BJ (cell line): ENCODE measurements at regions not wholly inside any gene's neighbourhood (a gene's known extent, or its start where the extent isn't known, plus 50 kb on each side); places are given as distances from the start of the nearest gene placed in this dataset.

Source experiments
- CTCF ChIA-PET: fragments of 350-600 bp; formaldehyde crosslinking; extraction: SDS; loops from one replicate; lab custom pipeline; 2021; ENCODE audit warnings: antibody characterized with exemption, inconsistent platforms; lab: Yijun Ruan, JAX
- POLR2A ChIA-PET: fragments of 300-600 bp; sonication (Branson Sonifier 250); formaldehyde crosslinking; extraction: SDS; loops from one replicate; lab custom pipeline; 2021; ENCODE audit warnings: antibody characterized with exemption; lab: Charles Lee
- DNase-seq: peaks from one replicate; pipeline ENCODE4 v3.0.0-alpha.2; 2011; ENCODE audit warnings: low read depth
- H3K27me3 ChIP-seq: 2 replicates; pipeline ENCODE4 v1.6.0; 2011; ENCODE audit warnings: low read length; ENCODE audit not compliant: control insufficient read depth, insufficient read depth
- H3K36me3 ChIP-seq: 2 replicates; pipeline ENCODE4 v1.5.1; 2011; ENCODE audit warnings: low read length; ENCODE audit not compliant: control insufficient read depth, insufficient read depth
- H3K4me3 ChIP-seq: 2 replicates; pipeline ENCODE4 v1.5.1; 2011; ENCODE audit warnings: low read depth, mild to moderate bottlenecking, control low read depth, low read length
- TF ChIP-seq, protein P1 (sequence below): IDR thresholded peaks from 2 replicates; pipeline ENCODE4 v1.5.1; 2011; ENCODE audit warnings: low read depth, mild to moderate bottlenecking, control low read depth, inconsistent platforms, low read length, moderate library complexity; ENCODE audit not compliant: insufficient read depth

- ChIA-PET CTCF (no interaction called here), POLR2A (no interaction called here)
- Histone ChIP-seq H3K27me3 (no peaks in the 10 kb centered on the region), H3K36me3 (no peaks in the 10 kb centered on the region), H3K4me3 (no peak overlapping the region)
- no peak for DNase-seq
- TF ChIP-seq, protein P1, sequence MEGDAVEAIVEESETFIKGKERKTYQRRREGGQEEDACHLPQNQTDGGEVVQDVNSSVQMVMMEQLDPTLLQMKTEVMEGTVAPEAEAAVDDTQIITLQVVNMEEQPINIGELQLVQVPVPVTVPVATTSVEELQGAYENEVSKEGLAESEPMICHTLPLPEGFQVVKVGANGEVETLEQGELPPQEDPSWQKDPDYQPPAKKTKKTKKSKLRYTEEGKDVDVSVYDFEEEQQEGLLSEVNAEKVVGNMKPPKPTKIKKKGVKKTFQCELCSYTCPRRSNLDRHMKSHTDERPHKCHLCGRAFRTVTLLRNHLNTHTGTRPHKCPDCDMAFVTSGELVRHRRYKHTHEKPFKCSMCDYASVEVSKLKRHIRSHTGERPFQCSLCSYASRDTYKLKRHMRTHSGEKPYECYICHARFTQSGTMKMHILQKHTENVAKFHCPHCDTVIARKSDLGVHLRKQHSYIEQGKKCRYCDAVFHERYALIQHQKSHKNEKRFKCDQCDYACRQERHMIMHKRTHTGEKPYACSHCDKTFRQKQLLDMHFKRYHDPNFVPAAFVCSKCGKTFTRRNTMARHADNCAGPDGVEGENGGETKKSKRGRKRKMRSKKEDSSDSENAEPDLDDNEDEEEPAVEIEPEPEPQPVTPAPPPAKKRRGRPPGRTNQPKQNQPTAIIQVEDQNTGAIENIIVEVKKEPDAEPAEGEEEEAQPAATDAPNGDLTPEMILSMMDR = no peak
Observed at GRCh38 chr13:58474581-58474980, 843.0 kb downstream of the PCDH17 start.

GRCh38 chr13:58476206-58476918 lies 844.8 kb downstream of the PCDH17 start:
- POLR2A ChIA-PET = no interaction called here
- H3K27me3 ChIP-seq = no peaks in the 10 kb centered on the region
- no peaks in the 10 kb centered on the region for H3K36me3 ChIP-seq
- DNase-seq = no peak
- no peak overlapping the region for H3K4me3 ChIP-seq
- TF ChIP-seq, protein P1 = no peak
- CTCF ChIA-PET = no interaction called here

GRCh38 chr13:58478858-58479257 lies 847.3 kb downstream of the PCDH17 start:
- no peak for DNase-seq
- ChIA-PET CTCF (no interaction called here), POLR2A (no interaction called here)
- H3K4me3 ChIP-seq = no peak overlapping the region
- H3K27me3 ChIP-seq = no peaks in the 10 kb centered on the region
- no peaks in the 10 kb centered on the region for H3K36me3 ChIP-seq
- TF ChIP-seq, protein P1 = no peak

DNA sequence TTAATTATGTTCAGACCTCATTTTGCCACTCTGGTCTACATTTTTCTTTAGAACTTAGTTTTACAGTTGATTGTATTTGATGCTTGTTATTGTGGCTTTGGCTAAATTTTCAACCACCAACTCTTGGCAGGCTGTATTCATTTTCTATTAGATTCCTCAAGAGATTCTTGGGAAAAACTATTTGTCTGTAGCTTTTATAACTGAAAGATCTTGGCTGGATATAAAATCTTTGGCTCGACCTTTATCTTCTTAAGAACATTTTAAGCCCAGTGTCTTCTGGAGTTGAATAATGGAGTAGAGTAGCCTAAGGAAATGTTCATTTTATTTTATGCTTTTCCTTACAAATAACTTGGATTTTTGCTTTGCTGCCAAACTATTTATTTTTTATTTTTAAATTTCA lies 848.5 kb downstream of the PCDH17 start:
- CTCF ChIA-PET = no interaction called here
- TF ChIP-seq, protein P1 = no peak
- H3K4me3 ChIP-seq = no peak overlapping the region
- no peaks in the 10 kb centered on the region for H3K27me3 ChIP-seq
- H3K36me3 ChIP-seq = no peaks in the 10 kb centered on the region
- DNase-seq = no peak
- POLR2A ChIA-PET = no interaction called here

- TF ChIP-seq, protein P1 = no peak
- no peaks in the 10 kb centered on the region for H3K36me3 ChIP-seq
- no peak for DNase-seq
- ChIA-PET POLR2A (no interaction called here), CTCF (no interaction called here)
- no peak overlapping the region for H3K4me3 ChIP-seq
- H3K27me3 ChIP-seq = no peaks in the 10 kb centered on the region
Observed at GRCh38 chr13:58488251-58488650, 856.7 kb downstream of the PCDH17 start.
